ENCODE measurements at regions not wholly inside any gene's neighbourhood (a gene's known extent, or its start where the extent isn't known, plus 50 kb on each side); places are given as distances from the start of the nearest gene placed in this dataset.
"Not testable (repeated sequence)": the region's sequence is repeated elsewhere in the genome, so short reads cannot be mapped to it uniquely, and the experiment has no call there.

DNA sequence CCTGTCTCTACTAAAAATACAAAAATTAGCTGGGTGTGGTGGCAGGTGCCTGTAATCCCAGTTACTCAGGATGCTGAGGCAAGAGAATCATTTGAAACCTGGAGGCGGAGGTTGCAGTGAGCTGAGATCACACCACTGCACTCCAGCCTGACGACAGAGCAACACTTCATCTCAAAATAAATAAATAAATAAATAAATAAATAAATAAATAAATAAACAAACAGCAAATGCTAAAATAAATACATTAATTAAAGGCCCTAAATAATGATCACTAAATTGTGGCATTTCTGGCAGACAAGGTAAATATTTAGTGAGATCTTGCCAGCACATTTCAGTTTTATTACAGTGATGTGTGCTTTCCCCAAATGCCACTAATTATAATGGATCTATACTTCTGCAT is 427.8 kb downstream of the RND3 start:
- not testable (repeated sequence) for DNase-seq (ENCODE audit: low spot score)

DNA sequence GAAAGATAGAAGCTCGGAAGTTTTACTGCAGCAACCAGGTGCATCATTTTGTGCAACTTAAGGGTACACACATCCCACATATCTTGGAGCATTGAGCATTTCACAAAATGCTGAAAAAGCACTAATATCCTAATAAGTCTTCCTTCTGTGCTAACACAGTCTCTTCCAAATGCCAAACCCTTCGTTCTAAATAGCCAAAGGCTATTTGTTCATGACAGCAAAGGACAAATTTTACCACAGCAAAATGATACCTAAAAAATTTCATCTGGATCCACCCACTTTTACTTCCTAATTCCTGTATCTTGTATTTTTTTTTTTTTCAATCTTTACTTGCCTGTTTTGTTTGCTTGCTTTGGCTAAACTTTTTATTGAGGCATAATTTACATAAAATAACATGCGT is 435.0 kb downstream of the RND3 start:
- no peak for DNase-seq (ENCODE audit: low spot score)

GRCh38 chr2:150051004-150051403 is 436.5 kb downstream of the RND3 start:
- no peak for DNase-seq (ENCODE audit: low spot score)

GRCh38 chr2:150050036-150050435 is 437.4 kb downstream of the RND3 start:
- DNase-seq (ENCODE audit: low spot score), result no peak

GRCh38 chr2:150047620-150048222 is 439.7 kb downstream of the RND3 start:
- no peak for DNase-seq (ENCODE audit: low spot score)

DNA sequence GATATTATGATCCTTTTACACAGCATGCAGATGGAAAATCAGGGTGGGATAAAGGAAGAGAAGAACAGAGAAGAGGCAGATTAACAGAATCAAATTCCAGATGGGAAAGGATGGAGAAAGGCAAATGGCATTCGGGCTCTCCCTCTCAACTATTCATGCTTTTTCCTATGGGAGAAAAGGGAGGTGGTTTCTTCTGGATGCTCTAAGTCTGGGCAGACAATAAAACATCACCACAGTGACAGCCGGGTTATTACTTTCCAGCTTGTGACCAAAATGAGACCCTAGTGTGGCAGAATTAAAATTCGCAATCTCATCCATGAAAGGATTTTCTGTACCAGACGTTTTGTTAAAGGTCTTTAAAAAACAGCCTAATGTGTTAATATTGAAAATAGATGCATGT is 440.7 kb downstream of the RND3 start:
- no peak for DNase-seq (ENCODE audit: low spot score)

DNA sequence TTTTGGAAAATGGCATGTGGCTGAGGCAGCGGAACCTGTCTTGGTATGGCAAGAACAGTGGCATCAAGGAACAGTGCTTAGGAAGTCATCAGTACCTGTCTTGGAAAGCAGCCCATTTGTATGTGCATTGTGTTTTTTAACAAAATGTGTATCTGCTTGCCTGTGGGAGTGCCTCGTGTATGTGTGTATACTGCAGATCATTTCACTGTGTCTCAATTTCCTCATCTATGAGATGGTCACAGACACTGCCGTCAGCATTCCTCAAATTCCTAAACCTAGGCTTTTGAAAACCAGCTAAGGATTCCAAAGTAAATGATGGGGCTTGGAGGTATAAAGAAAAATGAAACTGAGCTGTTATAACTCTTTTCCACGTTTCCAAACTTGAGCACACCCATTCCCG is 441.3 kb downstream of the RND3 start:
- DNase-seq (ENCODE audit: low spot score), result no peak

DNA sequence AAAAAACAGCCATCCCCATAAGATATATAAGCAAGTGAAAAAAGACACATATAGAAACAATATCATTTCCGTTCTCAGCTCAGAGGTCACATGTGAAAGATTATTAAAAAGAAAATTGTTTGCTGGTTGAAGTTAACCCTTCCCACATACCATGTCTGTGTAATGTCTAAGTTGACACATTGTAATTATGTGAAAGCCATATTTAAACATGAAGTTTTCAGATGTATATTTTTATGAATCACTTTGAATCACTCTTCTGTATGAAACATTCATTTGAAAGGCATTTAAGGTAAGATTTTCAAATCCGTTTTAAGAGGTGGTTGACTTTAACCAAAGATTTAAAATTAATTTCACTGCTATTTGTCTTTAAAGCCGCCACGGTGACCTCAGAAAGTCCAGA is 441.9 kb downstream of the RND3 start:
- no peak for DNase-seq (ENCODE audit: low spot score)

- DNase-seq (ENCODE audit: low spot score), result no peak
Measured at GRCh38 chr2:150043172-150043500, 444.3 kb downstream of the RND3 start.

- DNase-seq (ENCODE audit: low spot score), result no peak
Measured at GRCh38 chr2:150042500-150043171, 444.8 kb downstream of the RND3 start.

DNA sequence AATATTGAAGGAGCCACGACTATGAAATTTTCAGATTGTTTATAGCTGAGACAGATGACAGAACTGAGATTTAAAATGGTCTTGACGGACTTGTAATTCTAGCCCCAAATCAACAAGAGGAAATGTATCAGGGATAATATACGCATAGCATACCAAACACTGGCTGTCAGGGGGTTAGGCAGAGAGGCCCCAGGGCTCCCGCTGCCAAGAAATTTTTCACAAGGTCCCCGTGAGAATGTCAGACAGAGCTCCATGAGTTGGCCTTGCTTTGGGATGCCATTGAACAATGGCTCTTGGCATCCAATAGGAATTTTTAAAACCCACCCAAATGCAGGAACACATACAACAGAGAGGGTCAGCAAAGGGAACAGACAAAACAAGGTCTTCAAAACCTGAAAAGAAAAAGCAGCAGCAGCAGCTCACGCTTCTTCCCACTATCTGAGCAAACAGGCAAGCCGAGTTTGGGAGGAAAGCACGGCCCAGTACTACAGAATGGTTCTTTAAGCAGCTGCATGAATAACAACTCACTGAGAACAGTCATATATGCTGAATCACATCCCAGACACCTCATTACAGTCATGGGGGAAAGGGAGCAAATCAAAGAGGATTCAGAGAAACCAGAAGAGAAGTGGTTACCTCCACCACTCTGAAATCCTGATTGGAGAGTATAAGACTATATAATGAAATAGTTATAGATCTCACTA is 445.6 kb downstream of the RND3 start:
- DNase-seq (ENCODE audit: low spot score), result no peak

- DNase-seq (ENCODE audit: low spot score), result no peak
Measured at GRCh38 chr2:150036622-150037021, 449.0 kb upstream of the MMADHC start.

GRCh38 chr2:150034665-150035064 is 447.1 kb upstream of the MMADHC start:
- no peak for DNase-seq (ENCODE audit: low spot score)

DNA sequence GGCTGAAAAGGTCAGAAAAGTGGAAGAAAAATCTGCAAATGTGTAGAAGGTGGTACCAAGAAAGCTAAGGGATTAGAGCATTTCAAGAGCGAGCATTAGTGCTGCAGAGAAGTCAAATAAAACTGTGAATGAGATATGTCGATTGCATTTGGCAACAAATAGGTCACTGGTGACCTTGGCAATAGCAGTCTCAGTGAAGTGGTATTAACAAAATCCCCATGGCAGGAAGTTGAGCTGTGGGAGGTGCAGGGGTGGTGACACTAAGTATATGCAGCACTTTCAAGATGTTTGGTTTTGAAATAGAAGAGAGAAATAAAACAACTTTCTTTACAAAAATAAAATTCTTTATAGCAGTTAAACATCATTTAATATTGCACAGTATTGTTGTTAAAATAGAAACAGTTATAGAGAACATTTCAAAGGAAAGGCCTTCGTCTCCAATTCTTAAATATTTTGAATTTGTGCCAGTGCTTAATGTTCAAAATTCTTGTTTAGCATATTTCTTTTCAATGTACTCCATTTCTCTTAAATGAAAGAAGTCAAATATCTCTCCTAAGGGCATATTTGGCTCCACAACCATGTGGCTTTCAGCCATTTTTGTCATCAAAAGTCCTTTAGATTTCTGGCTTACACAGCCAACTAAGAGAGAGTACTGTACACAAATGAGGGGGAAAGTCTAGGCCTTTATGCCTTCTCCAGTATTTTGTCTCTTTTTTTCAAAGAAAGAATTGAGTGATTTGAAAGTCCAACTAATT is 443.0 kb upstream of the MMADHC start:
- no peak for DNase-seq (ENCODE audit: low spot score)

DNA sequence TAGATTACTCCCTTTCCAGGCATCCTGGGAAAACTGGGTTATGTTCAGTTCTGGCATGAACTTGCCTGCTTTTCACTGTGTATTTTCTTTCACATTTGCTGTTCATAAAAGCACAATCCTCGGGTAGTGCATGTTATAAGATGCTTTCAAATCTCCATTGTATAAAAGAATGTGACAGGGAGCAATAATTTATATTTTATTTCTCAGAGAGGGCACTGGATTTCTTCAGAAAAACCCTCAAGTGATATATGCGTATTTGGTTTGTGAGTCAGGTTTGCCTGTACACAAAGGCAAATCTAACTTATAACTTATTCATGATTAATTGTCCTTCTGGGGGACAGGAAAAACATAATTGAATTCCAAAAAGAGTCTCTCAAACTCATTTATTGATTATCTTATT is 440.7 kb upstream of the MMADHC start:
- DNase-seq (ENCODE audit: low spot score), result no peak

DNA sequence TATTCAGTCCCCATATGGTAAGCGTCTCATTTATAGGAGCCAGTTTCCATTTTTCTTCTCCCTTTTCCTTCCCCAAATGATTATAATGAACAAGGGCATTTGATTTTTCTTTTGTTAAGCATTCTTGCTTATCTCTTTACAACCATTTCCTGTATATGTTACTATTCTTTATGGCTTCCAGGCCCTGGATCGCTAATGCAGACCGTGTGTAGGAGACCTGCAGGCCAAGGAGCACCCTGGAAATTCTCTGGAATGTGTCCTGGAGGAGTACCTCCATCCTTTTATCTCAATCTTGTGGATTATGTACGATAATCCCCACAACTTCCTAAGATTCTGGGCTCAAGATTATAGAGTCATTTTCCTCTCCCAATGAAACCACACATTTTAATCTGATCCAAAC is 439.6 kb upstream of the MMADHC start:
- no peak for DNase-seq (ENCODE audit: low spot score)

- DNase-seq (ENCODE audit: low spot score), result no peak
Measured at GRCh38 chr2:150023663-150024062, 436.1 kb upstream of the MMADHC start.

DNA sequence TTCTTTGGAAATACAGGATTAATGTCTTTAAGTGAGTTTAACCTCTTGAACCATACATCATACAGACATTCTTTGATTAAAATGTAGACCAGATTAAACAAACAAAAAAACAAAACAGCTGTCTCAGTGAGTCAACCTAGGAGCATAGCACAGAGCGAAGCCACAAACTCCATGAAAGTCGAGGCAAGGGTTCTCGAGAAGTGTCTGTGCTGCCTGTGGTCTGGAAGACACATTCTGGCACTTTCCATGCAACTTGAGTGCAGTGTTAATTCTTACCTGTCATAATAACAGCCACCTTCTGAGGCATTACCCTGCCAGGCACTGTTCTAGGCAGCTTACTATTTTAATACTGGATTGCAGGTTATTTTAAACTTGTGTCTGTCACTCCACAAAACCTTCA is 435.5 kb upstream of the MMADHC start:
- no peak for DNase-seq (ENCODE audit: low spot score)

DNA sequence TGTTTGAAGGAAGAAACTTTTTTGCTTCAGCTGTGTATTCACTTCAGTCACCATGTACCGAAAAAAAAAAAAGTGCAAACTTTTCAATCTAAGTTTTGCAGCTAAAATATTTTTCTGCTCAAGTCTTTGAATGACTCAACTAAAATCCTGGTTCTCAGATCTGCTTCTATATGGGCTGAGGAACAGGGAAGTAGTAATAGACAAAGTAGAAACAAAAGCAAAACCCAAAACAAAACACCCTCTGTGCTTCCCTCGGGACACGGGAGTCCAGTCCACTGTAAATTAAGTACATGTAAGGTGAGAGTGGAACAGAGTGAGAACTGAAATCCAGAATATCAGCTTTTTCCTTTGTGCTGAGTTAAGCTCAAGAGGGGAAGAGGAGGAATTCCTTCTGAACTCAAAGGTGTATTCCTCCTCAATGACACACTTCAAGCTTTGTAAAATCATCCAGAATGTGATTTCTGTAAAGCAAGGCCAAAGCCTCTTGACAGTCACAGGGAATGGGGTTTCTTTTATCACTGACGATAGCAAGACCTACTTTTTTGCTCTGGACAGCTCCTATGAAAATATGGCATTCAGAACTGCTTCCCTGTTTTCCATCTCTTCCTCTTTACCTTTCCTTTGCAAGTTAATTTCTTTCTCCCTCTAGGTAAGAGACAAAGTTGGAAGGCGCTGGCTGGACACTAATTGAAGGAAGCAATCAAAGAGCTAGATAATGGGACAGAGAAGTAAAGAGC is 433.5 kb upstream of the MMADHC start:
- DNase-seq (ENCODE audit: low spot score), result no peak

DNA sequence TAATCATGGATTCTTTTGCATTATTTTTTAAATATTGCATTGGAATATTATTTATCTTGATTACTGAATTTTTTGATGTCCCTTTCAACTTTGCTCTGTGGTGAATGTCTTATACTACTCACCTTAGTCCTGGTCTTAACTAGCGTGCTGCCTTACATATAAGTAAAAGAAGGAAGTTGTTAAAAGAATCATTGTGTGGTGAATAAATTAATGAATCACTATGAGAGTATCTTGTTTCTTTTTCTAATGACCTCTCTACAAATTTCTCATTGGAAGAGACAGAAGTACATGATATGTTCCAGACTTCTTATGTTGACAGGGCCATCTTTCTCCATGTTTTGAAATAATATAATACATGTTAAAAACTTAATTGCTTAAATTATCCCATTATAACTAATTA is 432.6 kb upstream of the MMADHC start:
- DNase-seq (ENCODE audit: low spot score), result no peak

DNA sequence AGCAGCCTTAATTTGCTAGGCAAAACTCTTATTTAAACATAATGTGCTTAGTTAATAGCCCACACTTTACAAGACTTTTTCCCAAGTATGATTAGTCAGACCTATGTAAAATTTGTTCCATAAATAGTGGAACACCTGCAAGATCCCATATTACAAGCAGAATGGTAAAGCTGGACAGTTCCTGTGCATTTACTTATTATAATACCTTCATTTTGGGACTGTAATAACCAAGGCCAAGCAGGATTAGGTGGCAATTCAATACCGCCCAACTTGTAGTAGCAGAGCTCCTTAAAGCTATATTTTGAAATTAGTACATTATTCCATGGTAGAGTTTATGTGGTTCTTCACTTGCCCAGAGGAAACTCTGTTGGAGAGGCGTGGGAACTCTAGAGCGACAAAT is 431.5 kb upstream of the MMADHC start:
- DNase-seq (ENCODE audit: low spot score), result no peak

GRCh38 chr2:150012986-150013385 is 425.4 kb upstream of the MMADHC start:
- no peak for DNase-seq (ENCODE audit: low spot score)

Measured in HT-29 (cell line).